ENCODE measurements at regions not wholly inside any gene's neighbourhood (a gene's known extent, or its start where the extent isn't known, plus 50 kb on each side); places are given as distances from the start of the nearest gene placed in this dataset.

- no peaks in the 10 kb centered on the region for H3K9me3 ChIP-seq
- peaks cover 5% of the 10 kb centered on the region for H3K4me1 ChIP-seq
- Mint-ChIP-seq H3K36me3 (ENCODE audit: insufficient read depth, unreplicated experiment) (no peaks in the 10 kb centered on the region), H3K4me3 (ENCODE audit: unreplicated experiment) (no peak overlapping the region), H3K27ac (ENCODE audit: unreplicated experiment) (no peak overlapping the region), H3K27me3 (ENCODE audit: insufficient read depth, unreplicated experiment) (peaks cover 6% of the 10 kb centered on the region), H3K9me3 (ENCODE audit: unreplicated experiment) (no peaks in the 10 kb centered on the region), H3K4me1 (ENCODE audit: low read depth, unreplicated experiment) (peaks cover 8% of the 10 kb centered on the region)
- intact Hi-C loops (cut with micrococcal nuclease; ENCODE audit: unreplicated experiment) = no loop called here
- no peaks in the 10 kb centered on the region for H3K36me3 ChIP-seq (ENCODE audit: control insufficient read depth, insufficient read depth, low read length)
- ChIA-PET POLR2A (no interaction called here), CTCF (interaction anchor here (0.6 kb wide), 1 partner anchor 33 kb away, joined by 4 read pairs; no protein-coding TSS in a partner anchor)
- TF ChIP-seq CTCF (IDR thresholded peaks at IDR 0.05; ENCODE audit: insufficient read depth in 1 of 2, low read depth in 1 of 2, low read length in 1 of 2, severe bottlenecking in 1 of 2, unreplicated experiment in 1 of 2) = no peak
- no TSS peak for BruUV-seq (replicated peaks)
- no peaks in the 10 kb centered on the region for H3K27me3 ChIP-seq (replicated peaks; ENCODE audit: control insufficient read depth, insufficient read depth, low read length)
- no peak overlapping the region for H3K4me3 ChIP-seq (ENCODE audit: low read depth, low read length)
- DNase-seq = no peak
Measured at GRCh38 chr2:31813016-31813415, 197.8 kb downstream of the MEMO1 start.

- peaks cover 8% of the 10 kb centered on the region for H3K4me1 Mint-ChIP-seq (ENCODE audit: low read depth, unreplicated experiment)
- no peaks in the 10 kb centered on the region for H3K27me3 ChIP-seq (replicated peaks; ENCODE audit: control insufficient read depth, insufficient read depth, low read length)
- ChIA-PET CTCF (no interaction called here), POLR2A (no interaction called here)
- no peak overlapping the region for H3K4me3 ChIP-seq (ENCODE audit: low read depth, low read length)
- intact Hi-C loops (cut with micrococcal nuclease; ENCODE audit: unreplicated experiment) = no loop called here
- no peak for TF ChIP-seq CTCF (IDR thresholded peaks at IDR 0.05; ENCODE audit: insufficient read depth in 1 of 2, low read depth in 1 of 2, low read length in 1 of 2, severe bottlenecking in 1 of 2, unreplicated experiment in 1 of 2)
- no peaks in the 10 kb centered on the region for H3K9me3 Mint-ChIP-seq (ENCODE audit: unreplicated experiment)
- BruUV-seq (replicated peaks) = no TSS peak
- peaks cover 6% of the 10 kb centered on the region for H3K27me3 Mint-ChIP-seq (ENCODE audit: insufficient read depth, unreplicated experiment)
- peak in 1 of 2 experiments; percentile 7 for DNase-seq
- H3K36me3 ChIP-seq (ENCODE audit: control insufficient read depth, insufficient read depth, low read length) = no peaks in the 10 kb centered on the region
- peaks cover 5% of the 10 kb centered on the region for H3K4me1 ChIP-seq
- H3K27ac Mint-ChIP-seq (ENCODE audit: unreplicated experiment) = no peak overlapping the region
- H3K4me3 Mint-ChIP-seq (ENCODE audit: unreplicated experiment) = no peak overlapping the region
- no peaks in the 10 kb centered on the region for H3K9me3 ChIP-seq
- no peaks in the 10 kb centered on the region for H3K36me3 Mint-ChIP-seq (ENCODE audit: insufficient read depth, unreplicated experiment)
Measured at GRCh38 chr2:31812051-31812798, 198.6 kb downstream of the MEMO1 start.

DNA sequence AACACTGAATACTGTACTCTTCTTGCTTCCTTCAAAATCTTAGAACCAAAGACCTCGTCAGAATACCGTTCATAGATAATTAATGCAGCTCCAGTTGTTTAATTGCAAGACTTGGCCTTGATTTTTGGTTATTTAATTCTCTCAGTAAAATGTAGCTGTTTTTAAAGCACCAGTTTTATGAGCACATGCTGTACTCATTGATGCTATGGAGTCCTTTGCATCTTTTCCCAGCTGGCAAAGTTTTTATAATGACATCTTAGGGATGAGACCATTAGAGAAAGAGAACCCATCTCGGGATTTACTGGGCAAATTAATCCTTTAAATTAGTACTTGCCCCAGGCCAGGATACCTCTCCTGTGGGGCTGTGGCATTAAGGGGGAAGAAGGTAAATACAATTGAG is 199.3 kb downstream of the MEMO1 start:
- no peak for TF ChIP-seq CTCF (IDR thresholded peaks at IDR 0.05; ENCODE audit: insufficient read depth in 1 of 2, low read depth in 1 of 2, low read length in 1 of 2, severe bottlenecking in 1 of 2, unreplicated experiment in 1 of 2)
- BruUV-seq (replicated peaks) = no TSS peak
- H3K9me3 ChIP-seq = no peaks in the 10 kb centered on the region
- intact Hi-C loops (cut with micrococcal nuclease; ENCODE audit: unreplicated experiment) = no loop called here
- H3K36me3 ChIP-seq (ENCODE audit: control insufficient read depth, insufficient read depth, low read length) = no peaks in the 10 kb centered on the region
- H3K4me1 ChIP-seq = peaks cover 5% of the 10 kb centered on the region
- no peak overlapping the region for H3K4me3 Mint-ChIP-seq (ENCODE audit: unreplicated experiment)
- H3K27me3 Mint-ChIP-seq (ENCODE audit: insufficient read depth, unreplicated experiment) = peaks cover 3% of the 10 kb centered on the region
- peaks cover 8% of the 10 kb centered on the region for H3K4me1 Mint-ChIP-seq (ENCODE audit: low read depth, unreplicated experiment)
- H3K36me3 Mint-ChIP-seq (ENCODE audit: insufficient read depth, unreplicated experiment) = no peaks in the 10 kb centered on the region
- no peaks in the 10 kb centered on the region for H3K27me3 ChIP-seq (replicated peaks; ENCODE audit: control insufficient read depth, insufficient read depth, low read length)
- no peak for DNase-seq
- H3K9me3 Mint-ChIP-seq (ENCODE audit: unreplicated experiment) = no peaks in the 10 kb centered on the region
- CTCF ChIA-PET = no interaction called here
- H3K4me3 ChIP-seq (ENCODE audit: low read depth, low read length) = no peak overlapping the region
- no peak overlapping the region for H3K27ac Mint-ChIP-seq (ENCODE audit: unreplicated experiment)
- POLR2A ChIA-PET = no interaction called here

All from Caco-2 (cell line).